HG03520 (cell line): ENCODE measurements at regions not wholly inside any gene's neighbourhood (a gene's known extent, or its start where the extent isn't known, plus 50 kb on each side); places are given as distances from the start of the nearest gene placed in this dataset.

Source experiments
- ATAC-seq: cut with Tn5 transposase; IDR thresholded peaks from one replicate; pipeline ENCODE4 v1.9.1; 2021; ENCODE audit warnings: mild to moderate bottlenecking, moderate library complexity; ENCODE audit not compliant: unreplicated experiment

- ATAC-seq, result no peak
These were observed 356.3 kb upstream of the HSF2 start for GRCh38 chr6:122042960-122043735.

DNA sequence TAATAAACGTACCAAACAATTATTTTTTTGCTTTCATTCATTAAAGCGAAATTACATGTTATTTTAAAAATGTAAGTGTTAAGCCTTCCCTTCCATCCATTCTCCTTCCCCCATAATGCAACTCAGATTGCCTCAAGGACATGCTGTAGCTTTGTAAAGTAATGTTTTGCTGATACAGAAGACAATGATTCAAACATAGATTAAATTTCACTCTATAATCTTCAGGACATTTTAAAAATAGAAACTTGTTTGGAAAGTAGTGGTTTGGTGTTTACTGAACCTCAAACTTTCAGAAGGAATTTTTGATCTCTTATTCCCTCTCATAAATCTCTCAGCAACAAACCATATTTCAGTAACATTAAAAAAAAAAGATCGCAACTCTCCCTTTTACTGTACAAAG, 350.9 kb upstream of the HSF2 start:
- no peak for ATAC-seq

DNA sequence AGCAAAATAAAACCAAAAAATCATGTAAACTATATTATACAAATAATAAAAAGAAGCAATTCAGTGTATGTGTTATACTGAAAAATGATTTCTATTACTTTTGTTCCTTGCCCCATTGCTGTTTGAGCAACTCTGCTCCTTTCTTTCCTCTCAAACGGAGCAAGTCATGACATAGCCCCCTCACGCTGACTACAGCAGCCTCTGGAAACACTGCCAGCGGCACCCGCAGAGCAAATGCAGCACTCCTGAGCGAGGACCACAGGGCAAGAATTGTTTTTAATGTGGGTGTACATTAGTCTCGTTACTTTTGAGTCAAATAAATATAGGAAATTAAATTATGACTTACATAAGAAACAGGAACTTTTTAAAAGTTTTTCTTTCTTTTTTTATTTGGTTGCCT, 350.1 kb upstream of the HSF2 start:
- ATAC-seq, result no peak

DNA sequence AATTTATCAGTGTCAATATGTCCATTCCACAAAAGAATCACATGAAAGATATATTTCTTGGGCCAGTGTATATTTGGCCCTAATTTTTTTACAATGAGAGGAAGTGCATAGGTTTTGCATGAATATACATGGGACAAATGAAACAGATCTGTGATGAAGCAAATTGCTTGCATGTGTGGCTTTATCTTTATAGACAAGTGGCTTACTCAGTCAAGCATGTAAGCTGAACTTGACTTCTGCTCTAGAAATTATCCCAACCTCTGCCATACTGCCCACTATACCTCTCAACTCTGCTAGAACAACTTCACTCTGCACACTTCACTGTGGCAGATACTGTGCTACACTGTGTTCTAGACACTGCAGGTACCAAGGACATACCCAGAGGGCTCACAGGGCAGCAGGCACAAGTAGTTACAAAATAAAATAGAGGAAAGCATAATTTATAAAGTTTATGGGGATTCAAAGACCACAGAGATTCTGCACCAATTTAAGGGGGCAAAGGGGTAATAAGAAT, 349.2 kb upstream of the HSF2 start:
- no peak for ATAC-seq

- ATAC-seq, result no peak
These were observed 347.0 kb upstream of the HSF2 start for GRCh38 chr6:122052346-122052900.

GRCh38 chr6:122059918-122060317, 339.5 kb upstream of the HSF2 start:
- ATAC-seq, result no peak

DNA sequence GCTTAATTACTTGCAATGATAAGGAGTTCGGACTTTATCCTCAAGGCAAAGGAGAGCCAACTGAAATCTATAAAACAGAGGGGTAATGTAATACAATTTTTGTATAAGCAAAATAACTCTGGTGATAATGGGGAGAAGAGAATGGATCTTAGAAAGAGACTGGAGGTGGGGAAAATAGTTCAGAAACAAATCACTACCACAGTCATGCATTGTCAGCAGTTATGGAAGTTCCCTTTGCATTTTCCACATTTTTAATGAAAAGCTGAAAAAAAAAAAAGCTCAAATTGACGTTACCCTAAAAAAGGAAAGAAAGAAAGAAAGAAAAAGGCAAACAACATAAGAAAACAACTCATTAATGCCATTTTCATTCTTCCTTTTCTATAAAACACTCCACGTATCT, 337.6 kb upstream of the HSF2 start:
- ATAC-seq, result no peak

GRCh38 chr6:122063076-122063475, 336.4 kb upstream of the HSF2 start:
- ATAC-seq, result no peak

- no peak for ATAC-seq
These were observed 335.7 kb upstream of the HSF2 start for GRCh38 chr6:122063761-122064160.

DNA sequence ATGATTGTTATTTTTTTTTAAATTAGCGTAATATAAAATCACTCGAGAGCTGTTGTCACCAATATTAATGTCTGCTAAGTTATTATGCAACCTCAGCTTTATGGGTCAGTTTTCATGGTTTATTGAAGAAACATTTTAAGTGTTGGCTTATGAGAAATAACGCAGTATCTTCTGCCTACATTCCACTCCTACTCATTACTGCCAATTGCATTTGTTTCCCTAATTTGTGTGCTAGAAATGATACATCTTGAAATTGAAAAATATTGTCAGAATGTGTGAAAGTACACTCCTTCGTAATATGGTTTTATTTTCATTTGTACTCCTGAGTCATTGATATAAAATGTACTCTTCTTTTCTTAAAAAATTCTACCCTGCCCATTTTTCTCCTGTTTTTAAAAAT, 333.3 kb upstream of the HSF2 start:
- ATAC-seq, result no peak

DNA sequence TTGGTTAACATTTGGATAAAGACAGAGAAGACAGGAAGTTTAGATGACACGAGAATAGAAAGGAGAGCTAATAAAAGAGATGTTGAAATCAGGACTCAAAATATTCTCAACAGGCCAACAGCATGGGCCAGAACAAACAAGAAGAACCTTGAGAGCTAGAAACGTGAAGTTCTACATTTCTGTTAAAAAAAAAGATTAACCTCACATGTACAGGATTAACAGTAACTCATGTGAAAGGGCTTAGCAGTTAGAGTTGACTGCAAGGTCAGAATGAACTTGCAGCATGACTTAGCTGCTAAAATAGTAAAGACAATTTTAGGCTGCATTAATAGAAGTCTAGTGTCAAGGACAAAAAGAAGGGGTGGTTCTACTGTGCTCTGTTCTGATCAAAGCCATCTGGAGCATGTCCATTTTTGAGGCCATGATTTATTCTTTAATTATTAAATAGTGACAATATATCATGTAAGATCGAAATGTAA, 331.1 kb upstream of the HSF2 start:
- ATAC-seq, result no peak

DNA sequence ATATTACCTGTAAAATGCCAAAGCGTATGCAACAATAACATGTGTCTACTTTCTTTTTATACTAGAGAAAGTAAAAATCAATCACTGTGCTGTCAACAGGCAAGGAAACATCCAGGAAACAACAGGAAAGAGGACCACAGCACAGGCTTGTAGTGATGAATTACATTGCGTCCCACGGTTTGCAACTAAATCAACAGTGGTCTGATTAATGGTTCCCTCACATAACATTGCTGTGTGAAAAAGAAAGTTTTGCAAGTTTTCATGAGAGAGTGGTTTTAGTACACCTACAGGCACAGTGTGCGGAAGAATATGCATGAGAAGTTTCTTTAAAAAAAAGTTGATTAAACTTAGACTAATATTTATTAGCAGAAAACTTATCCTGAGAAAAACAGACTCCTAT, 329.5 kb upstream of the HSF2 start:
- no peak for ATAC-seq

DNA sequence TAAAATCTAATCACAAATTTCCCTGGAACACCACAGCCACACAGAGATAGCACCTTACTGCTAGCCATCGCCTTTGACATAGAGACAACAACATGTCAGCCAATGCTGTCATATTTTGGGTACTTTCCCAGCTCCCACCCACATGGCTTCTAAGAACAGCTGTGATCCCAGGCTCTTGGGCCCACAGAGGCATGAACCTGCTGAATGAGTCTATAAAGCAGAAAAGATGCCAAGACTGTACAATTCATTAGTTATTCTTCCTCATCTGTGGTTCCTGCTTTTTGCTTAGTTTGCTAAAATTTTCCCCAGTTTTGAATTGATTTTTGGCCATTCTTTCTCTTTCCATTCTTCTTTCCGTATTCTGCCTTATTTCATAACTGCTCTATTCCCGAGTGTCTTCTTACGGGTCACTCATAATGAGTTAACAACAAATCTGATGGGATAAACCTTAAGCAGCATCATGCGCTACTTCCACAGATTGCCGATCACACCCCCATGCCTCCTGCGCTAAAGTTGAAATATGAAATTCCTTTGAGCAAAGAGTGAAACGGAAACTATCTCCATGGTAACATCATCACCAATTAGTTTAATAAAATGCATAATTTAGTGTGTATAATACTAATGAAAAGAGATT, 327.3 kb upstream of the HSF2 start:
- no peak for ATAC-seq

- ATAC-seq, result no peak
These were observed 324.2 kb upstream of the HSF2 start for GRCh38 chr6:122075084-122075838.

- ATAC-seq, result no peak
These were observed 323.5 kb upstream of the HSF2 start for GRCh38 chr6:122075917-122076316.

GRCh38 chr6:122077603-122078002, 321.8 kb upstream of the HSF2 start:
- ATAC-seq, result peak; percentile 54

- ATAC-seq, result no peak
These were observed 321.0 kb upstream of the HSF2 start for GRCh38 chr6:122078481-122078880.

- no peak for ATAC-seq
These were observed 319.5 kb upstream of the HSF2 start for GRCh38 chr6:122079916-122080315.

- ATAC-seq, result no peak
These were observed 317.5 kb upstream of the HSF2 start for GRCh38 chr6:122081921-122082320.

GRCh38 chr6:122082370-122082769, 317.1 kb upstream of the HSF2 start:
- ATAC-seq, result no peak

GRCh38 chr6:122092366-122092765, 307.1 kb upstream of the HSF2 start:
- ATAC-seq, result no peak
